HEK293 (cell line): ENCODE measurements at regions not wholly inside any gene's neighbourhood (a gene's known extent, or its start where the extent isn't known, plus 50 kb on each side); places are given as distances from the start of the nearest gene placed in this dataset.

Source experiments
- CTCF ChIA-PET: fragments of 350-600 bp; formaldehyde crosslinking; extraction: SDS; loops from one replicate; lab custom pipeline; 2021; ENCODE audit warnings: antibody characterized with exemption; lab: Yijun Ruan, JAX
- POLR2A ChIA-PET: fragments of 300-600 bp; formaldehyde crosslinking; extraction: SDS; loops from one replicate; lab custom pipeline; 2020; ENCODE audit warnings: antibody characterized with exemption, inconsistent platforms; lab: Yijun Ruan, JAX
- H3K27ac ChIP-seq: fragments of 200-500 bp; sonication (Bioruptor generic); 2 replicates; pipeline ENCODE4 v1.5.1; 2014; ENCODE audit warnings: low read depth, low read length, control low read depth, inconsistent platforms; ENCODE audit errors: extremely low read depth
- H3K36me3 ChIP-seq, 2 experiments: fragments of 200-500 bp in 1 of 2; sonication (Bioruptor generic) in 1 of 2; 1 replicate in 1 of 2; 2 replicates in 1 of 2; pipeline ENCODE4 v1.5.1; 2014 to 2017; ENCODE audit warnings: inconsistent platforms in 2 of 2, low read length in 2 of 2; ENCODE audit not compliant: control insufficient read depth in 2 of 2, insufficient read depth in 1 of 2
- H3K4me1 ChIP-seq: fragments of 200-500 bp; sonication (Bioruptor generic); 2 replicates; pipeline ENCODE4 v1.5.1; 2014; ENCODE audit warnings: mild to moderate bottlenecking, low read length, inconsistent platforms; ENCODE audit not compliant: control insufficient read depth, insufficient read depth
- H3K4me3 ChIP-seq: 2 replicates; pipeline ENCODE4 v1.5.1; 2011; ENCODE audit warnings: low read depth, mild to moderate bottlenecking, control low read depth, low read length, moderate library complexity
- H3K9me3 ChIP-seq: fragments of 200-500 bp; sonication (Bioruptor generic); 2 replicates; pipeline ENCODE4 v1.5.1; 2014; ENCODE audit warnings: low read depth, low read length, inconsistent platforms; ENCODE audit not compliant: control insufficient read depth, insufficient read depth
- AEBP2 ChIP-seq: fragments of 450-650 bp; formaldehyde crosslinking; IDR thresholded peaks from 2 replicates; pipeline ENCODE4 v1.5.1; 2016; ENCODE audit warnings: missing biosample characterization, missing genetic modification characterization, borderline replicate concordance
- GLIS1 ChIP-seq: fragments of 450-650 bp; formaldehyde crosslinking; IDR thresholded peaks from 2 replicates; pipeline ENCODE4 v1.5.1; 2016; ENCODE audit warnings: missing biosample characterization, missing genetic modification characterization
- INSM2 ChIP-seq: fragments of 450-650 bp; formaldehyde crosslinking; IDR thresholded peaks from 2 replicates; pipeline ENCODE4 v1.5.1; 2016; ENCODE audit warnings: missing biosample characterization, missing genetic modification characterization
- MZF1 ChIP-seq: fragments of 450-650 bp; formaldehyde crosslinking; IDR thresholded peaks from 2 replicates; pipeline ENCODE4 v1.5.1; 2017; ENCODE audit warnings: missing biosample characterization, missing genetic modification characterization, borderline replicate concordance
- OSR2 ChIP-seq: fragments of 450-650 bp; formaldehyde crosslinking; IDR thresholded peaks from 2 replicates; pipeline ENCODE4 v1.5.1; 2016; ENCODE audit warnings: missing biosample characterization, missing genetic modification characterization
- SP7 ChIP-seq: fragments of 450-650 bp; formaldehyde crosslinking; IDR thresholded peaks from 2 replicates; pipeline ENCODE4 v1.5.1; 2016; ENCODE audit warnings: missing biosample characterization, missing genetic modification characterization
- ZBTB44 ChIP-seq: fragments of 450-650 bp; IDR thresholded peaks from 2 replicates; pipeline ENCODE4 v1.5.1; 2018; ENCODE audit warnings: missing biosample characterization, mild to moderate bottlenecking, missing genetic modification characterization
- ZFP3 ChIP-seq: fragments of 450-650 bp; formaldehyde crosslinking; IDR thresholded peaks from 2 replicates; pipeline ENCODE4 v1.5.1; 2016; ENCODE audit warnings: low read depth, missing biosample characterization, missing genetic modification characterization
- ZFP37 ChIP-seq: fragments of 450-650 bp; formaldehyde crosslinking; IDR thresholded peaks from 2 replicates; pipeline ENCODE4 v1.5.1; 2016; ENCODE audit warnings: missing biosample characterization, missing genetic modification characterization
- ZNF121 ChIP-seq: fragments of 450-650 bp; formaldehyde crosslinking; IDR thresholded peaks from 2 replicates; pipeline ENCODE4 v1.5.1; 2016; ENCODE audit warnings: missing biosample characterization, missing genetic modification characterization
- ZNF148 ChIP-seq: fragments of 450-650 bp; formaldehyde crosslinking; IDR thresholded peaks from 2 replicates; pipeline ENCODE4 v1.5.0; 2017; ENCODE audit warnings: missing biosample characterization, missing genetic modification characterization, borderline replicate concordance
- ZNF169 ChIP-seq: fragments of 450-650 bp; formaldehyde crosslinking; IDR thresholded peaks from 2 replicates; pipeline ENCODE4 v1.5.1; 2016; ENCODE audit warnings: missing biosample characterization, missing genetic modification characterization
- ZNF184 ChIP-seq: fragments of 450-650 bp; IDR thresholded peaks from 2 replicates; pipeline ENCODE4 v1.5.1; 2018; ENCODE audit warnings: missing biosample characterization, mild to moderate bottlenecking, missing genetic modification characterization
- ZNF280D ChIP-seq: fragments of 450-650 bp; formaldehyde crosslinking; IDR thresholded peaks from 2 replicates; pipeline ENCODE4 v1.5.1; 2016; ENCODE audit warnings: missing biosample characterization, missing genetic modification characterization
- ZNF398 ChIP-seq: fragments of 450-650 bp; formaldehyde crosslinking; IDR thresholded peaks from 2 replicates; pipeline ENCODE4 v1.5.1; 2017; ENCODE audit warnings: missing biosample characterization, missing genetic modification characterization
- ZNF433 ChIP-seq: fragments of 450-650 bp; formaldehyde crosslinking; IDR thresholded peaks from 2 replicates; pipeline ENCODE4 v1.5.1; 2016; ENCODE audit warnings: missing biosample characterization, missing genetic modification characterization, low read depth
- ZNF473 ChIP-seq: fragments of 450-650 bp; formaldehyde crosslinking; IDR thresholded peaks from 2 replicates; pipeline ENCODE4 v1.5.1; 2017; ENCODE audit warnings: missing biosample characterization, missing genetic modification characterization
- ZNF48 ChIP-seq: fragments of 450-650 bp; formaldehyde crosslinking; IDR thresholded peaks from 2 replicates; pipeline ENCODE4 v1.5.1; 2016; ENCODE audit warnings: missing biosample characterization, missing genetic modification characterization
- ZNF548 ChIP-seq: fragments of 450-650 bp; formaldehyde crosslinking; IDR thresholded peaks from 2 replicates; pipeline ENCODE4 v1.5.1; 2016; ENCODE audit warnings: missing biosample characterization, missing genetic modification characterization
- ZNF558 ChIP-seq: fragments of 450-650 bp; formaldehyde crosslinking; IDR thresholded peaks from 2 replicates; pipeline ENCODE4 v1.5.1; 2016; ENCODE audit warnings: missing biosample characterization, missing genetic modification characterization
- ZNF561 ChIP-seq: fragments of 450-650 bp; IDR thresholded peaks from 2 replicates; pipeline ENCODE4 v1.5.1; 2018; ENCODE audit warnings: missing biosample characterization, missing genetic modification characterization, borderline replicate concordance
- ZNF571 ChIP-seq: fragments of 450-650 bp; formaldehyde crosslinking; IDR thresholded peaks from 2 replicates; pipeline ENCODE4 v1.5.0; 2017; ENCODE audit warnings: missing biosample characterization, missing genetic modification characterization
- ZNF624 ChIP-seq: fragments of 450-650 bp; formaldehyde crosslinking; IDR thresholded peaks from 2 replicates; pipeline ENCODE4 v1.5.1; 2017; ENCODE audit warnings: missing biosample characterization, missing genetic modification characterization
- ZNF660 ChIP-seq: fragments of 450-650 bp; IDR thresholded peaks from 2 replicates; pipeline ENCODE4 v1.5.1; 2018; ENCODE audit warnings: missing biosample characterization, mild to moderate bottlenecking, missing genetic modification characterization
- ZXDB ChIP-seq: fragments of 450-650 bp; formaldehyde crosslinking; IDR thresholded peaks from 2 replicates; pipeline ENCODE4 v1.5.1; 2016; ENCODE audit warnings: missing biosample characterization, missing genetic modification characterization

- no peaks in the 10 kb centered on the region for H3K4me1 ChIP-seq
- H3K9me3 ChIP-seq: no peaks in the 10 kb centered on the region
- no peak overlapping the region for H3K27ac ChIP-seq
- POLR2A ChIA-PET: no interaction called here
- H3K4me3 ChIP-seq: no peak overlapping the region
- TF ChIP-seq GLIS1 (tag by site-specific recombination) (no peak), ZNF660 (tag by site-specific recombination) (no peak), ZNF571 (tag by site-specific recombination) (no peak), OSR2 (tag by site-specific recombination) (no peak), ZNF48 (tag by site-specific recombination) (no peak), ZNF169 (tag by site-specific recombination) (no peak), ZNF398 (tag by site-specific recombination) (no peak), ZNF548 (tag by site-specific recombination) (no peak), ZNF280D (tag by site-specific recombination) (no peak), ZNF121 (no peak), INSM2 (tag by site-specific recombination) (no peak), MZF1 (tag by site-specific recombination) (no peak), ZNF561 (tag by site-specific recombination) (no peak), SP7 (tag by site-specific recombination) (no peak)
- TF ChIP-seq, all 188 proteins: peak for 0
- CTCF ChIA-PET: no interaction called here
- no peaks in the 10 kb centered on the region for H3K36me3 ChIP-seq
Observed at GRCh38 chr9:90741036-90741435, 60.6 kb upstream of the SYK start.

GRCh38 chr9:90737742-90738141 lies 63.9 kb upstream of the SYK start:
- ChIA-PET POLR2A (no interaction called here), CTCF (interaction anchor here (1.0 kb wide), 1 partner anchor 11 kb away, joined by 3 read pairs; no protein-coding TSS in a partner anchor)
- H3K4me3 ChIP-seq: no peak overlapping the region
- H3K27ac ChIP-seq: no peak overlapping the region
- H3K36me3 ChIP-seq: no peaks in the 10 kb centered on the region
- H3K4me1 ChIP-seq: 0 out of 2 replicates have a peak, but pooled peaks cover 3% of the 10 kb centered on the region
- H3K9me3 ChIP-seq: no peaks in the 10 kb centered on the region
- TF ChIP-seq ZNF433 (tag by site-specific recombination) (no peak), ZFP37 (no peak), ZNF558 (tag by site-specific recombination) (no peak), ZBTB44 (tag by site-specific recombination) (no peak), ZNF624 (tag by site-specific recombination) (no peak), ZFP3 (tag by site-specific recombination) (no peak), ZNF184 (tag by site-specific recombination) (no peak), ZNF148 (tag by site-specific recombination) (no peak), ZXDB (tag by site-specific recombination) (no peak), ZNF473 (tag by site-specific recombination) (no peak), AEBP2 (tag by site-specific recombination) (no peak)
